ENCODE measurements at regions not wholly inside any gene's neighbourhood (a gene's known extent, or its start where the extent isn't known, plus 50 kb on each side); places are given as distances from the start of the nearest gene placed in this dataset.

GRCh38 chr2:138974651-138975050 lies 194.5 kb upstream of the NXPH2 start:
- Histone ChIP-seq H3K27me3 (ENCODE audit: insufficient read depth, low read length, poor library complexity, severe bottlenecking) (no peaks in the 10 kb centered on the region), H3F3A (ENCODE audit: low read depth) (no peaks in the 10 kb centered on the region), H3K4me1 (ENCODE audit: insufficient read depth, low read length, poor library complexity, severe bottlenecking) (no peaks in the 10 kb centered on the region), H3K4me3 (ENCODE audit: low read length, poor library complexity, severe bottlenecking) (no peak overlapping the region), H2AFZ (ENCODE audit: low read length) (no peak overlapping the region), H3K9me3 (ENCODE audit: insufficient read depth, low read depth, low read length) (no peaks in the 10 kb centered on the region), H3K79me2 (ENCODE audit: insufficient read depth, low read length) (no peaks in the 10 kb centered on the region), H3K9ac (ENCODE audit: low read depth, low read length, poor library complexity, severe bottlenecking) (no peak overlapping the region), H3K4me2 (ENCODE audit: low read depth, low read length, poor library complexity, severe bottlenecking) (no peak overlapping the region), H4K20me1 (ENCODE audit: insufficient read depth, low read length, poor library complexity, severe bottlenecking) (no peaks in the 10 kb centered on the region), H3K36me3 (ENCODE audit: insufficient read depth, low read length) (no peaks in the 10 kb centered on the region), H3K9me2 (replicated peaks; ENCODE audit: low read depth, low read length) (no peaks in the 10 kb centered on the region)
- TF ChIP-seq EZH2phosphoT487 (IDR thresholded peaks at IDR 0.05; ENCODE audit: borderline replicate concordance): no peak
- no peak for TF ChIP-seq CTCF (conservative IDR thresholded peaks at IDR 0.05; ENCODE audit: low read length)

- Histone ChIP-seq H3K4me1 (ENCODE audit: insufficient read depth, low read length, poor library complexity, severe bottlenecking) (no peaks in the 10 kb centered on the region), H3K9me3 (ENCODE audit: insufficient read depth, low read depth, low read length) (no peaks in the 10 kb centered on the region), H4K20me1 (ENCODE audit: insufficient read depth, low read length, poor library complexity, severe bottlenecking) (no peaks in the 10 kb centered on the region), H2AFZ (ENCODE audit: low read length) (no peak overlapping the region), H3K36me3 (ENCODE audit: insufficient read depth, low read length) (no peaks in the 10 kb centered on the region), H3K4me2 (ENCODE audit: low read depth, low read length, poor library complexity, severe bottlenecking) (no peak overlapping the region), H3K79me2 (ENCODE audit: insufficient read depth, low read length) (no peaks in the 10 kb centered on the region), H3K27me3 (ENCODE audit: insufficient read depth, low read length, poor library complexity, severe bottlenecking) (no peaks in the 10 kb centered on the region), H3K9me2 (replicated peaks; ENCODE audit: low read depth, low read length) (no peaks in the 10 kb centered on the region), H3F3A (ENCODE audit: low read depth) (no peaks in the 10 kb centered on the region), H3K4me3 (ENCODE audit: low read length, poor library complexity, severe bottlenecking) (no peak overlapping the region), H3K9ac (ENCODE audit: low read depth, low read length, poor library complexity, severe bottlenecking) (no peak overlapping the region)
- TF ChIP-seq CTCF (conservative IDR thresholded peaks at IDR 0.05; ENCODE audit: low read length) (no peak), EZH2phosphoT487 (IDR thresholded peaks at IDR 0.05; ENCODE audit: borderline replicate concordance) (no peak)
Measured at GRCh38 chr2:138964418-138964817, 184.2 kb upstream of the NXPH2 start.

- no peaks in the 10 kb centered on the region for H3K9me3 ChIP-seq (ENCODE audit: insufficient read depth, low read depth, low read length)
- no peaks in the 10 kb centered on the region for H3F3A ChIP-seq (ENCODE audit: low read depth)
- H3K27me3 ChIP-seq (ENCODE audit: insufficient read depth, low read length, poor library complexity, severe bottlenecking): no peaks in the 10 kb centered on the region
- H3K4me1 ChIP-seq (ENCODE audit: insufficient read depth, low read length, poor library complexity, severe bottlenecking): no peaks in the 10 kb centered on the region
- H3K9me2 ChIP-seq (replicated peaks; ENCODE audit: low read depth, low read length): no peaks in the 10 kb centered on the region
- no peak for TF ChIP-seq CTCF (conservative IDR thresholded peaks at IDR 0.05; ENCODE audit: low read length)
- no peak for TF ChIP-seq EZH2phosphoT487 (IDR thresholded peaks at IDR 0.05; ENCODE audit: borderline replicate concordance)
- no peak overlapping the region for H2AFZ ChIP-seq (ENCODE audit: low read length)
- H3K4me3 ChIP-seq (ENCODE audit: low read length, poor library complexity, severe bottlenecking): no peak overlapping the region
- H3K9ac ChIP-seq (ENCODE audit: low read depth, low read length, poor library complexity, severe bottlenecking): no peak overlapping the region
- no peaks in the 10 kb centered on the region for H4K20me1 ChIP-seq (ENCODE audit: insufficient read depth, low read length, poor library complexity, severe bottlenecking)
- no peak overlapping the region for H3K4me2 ChIP-seq (ENCODE audit: low read depth, low read length, poor library complexity, severe bottlenecking)
- H3K79me2 ChIP-seq (ENCODE audit: insufficient read depth, low read length): no peaks in the 10 kb centered on the region
- no peaks in the 10 kb centered on the region for H3K36me3 ChIP-seq (ENCODE audit: insufficient read depth, low read length)
Measured at GRCh38 chr2:138962686-138963085, 182.5 kb upstream of the NXPH2 start.
